Activated T-cell treated with anti-CD3 and anti-CD28 coated beads, Interleukin-2, amount 50 U/mL, for 48 hours (primary cell): ENCODE measurements at regions not wholly inside any gene's neighbourhood (a gene's known extent, or its start where the extent isn't known, plus 50 kb on each side); places are given as distances from the start of the nearest gene placed in this dataset.
"Not testable (repeated sequence)": the region's sequence is repeated elsewhere in the genome, so short reads cannot be mapped to it uniquely, and the experiment has no call there.

ENCODE experiments used
- DNase-seq, 2 experiments: peaks; one replicate each; pipeline ENCODE4 v3.0.0-alpha.2; 2020

GRCh38 chr7:102721-103120, 89.7 kb upstream of the FAM20C start:
- no peak for DNase-seq

- not testable (repeated sequence) for DNase-seq
Observed at GRCh38 chr7:103981-104380, 88.4 kb upstream of the FAM20C start.

- DNase-seq: no peak
Observed at GRCh38 chr7:105002-105401, 87.4 kb upstream of the FAM20C start.

- no peak for DNase-seq
Observed at GRCh38 chr7:106356-106755, 86.0 kb upstream of the FAM20C start.

GRCh38 chr7:107233-107632, 85.1 kb upstream of the FAM20C start:
- no peak for DNase-seq

- DNase-seq: no peak
Observed at GRCh38 chr7:107907-108306, 84.5 kb upstream of the FAM20C start.

- DNase-seq: no peak
Observed at GRCh38 chr7:109094-109493, 83.3 kb upstream of the FAM20C start.

- no peak for DNase-seq
Observed at GRCh38 chr7:109898-110556, 82.3 kb upstream of the FAM20C start.

- DNase-seq: no peak
Observed at GRCh38 chr7:110557-111232, 81.7 kb upstream of the FAM20C start.

- no peak for DNase-seq
Observed at GRCh38 chr7:111591-111990, 80.8 kb upstream of the FAM20C start.

- no peak for DNase-seq
Observed at GRCh38 chr7:112881-113280, 79.5 kb upstream of the FAM20C start.

- DNase-seq: no peak
Observed at GRCh38 chr7:115274-115911, 77.0 kb upstream of the FAM20C start.

GRCh38 chr7:116188-116981, 76.0 kb upstream of the FAM20C start:
- DNase-seq: no peak

GRCh38 chr7:117836-118614, 74.3 kb upstream of the FAM20C start:
- no peak for DNase-seq

- no peak for DNase-seq
Observed at GRCh38 chr7:118615-119391, 73.6 kb upstream of the FAM20C start.

GRCh38 chr7:119392-120163, 72.8 kb upstream of the FAM20C start:
- DNase-seq: no peak

- no peak for DNase-seq
Observed at GRCh38 chr7:120164-120991, 72.0 kb upstream of the FAM20C start.

GRCh38 chr7:121002-121785, 71.2 kb upstream of the FAM20C start:
- no peak for DNase-seq

- DNase-seq: no peak
Observed at GRCh38 chr7:123237-123636, 69.1 kb upstream of the FAM20C start.
